ENCODE measurements at regions not wholly inside any gene's neighbourhood (a gene's known extent, or its start where the extent isn't known, plus 50 kb on each side); places are given as distances from the start of the nearest gene placed in this dataset.

DNA sequence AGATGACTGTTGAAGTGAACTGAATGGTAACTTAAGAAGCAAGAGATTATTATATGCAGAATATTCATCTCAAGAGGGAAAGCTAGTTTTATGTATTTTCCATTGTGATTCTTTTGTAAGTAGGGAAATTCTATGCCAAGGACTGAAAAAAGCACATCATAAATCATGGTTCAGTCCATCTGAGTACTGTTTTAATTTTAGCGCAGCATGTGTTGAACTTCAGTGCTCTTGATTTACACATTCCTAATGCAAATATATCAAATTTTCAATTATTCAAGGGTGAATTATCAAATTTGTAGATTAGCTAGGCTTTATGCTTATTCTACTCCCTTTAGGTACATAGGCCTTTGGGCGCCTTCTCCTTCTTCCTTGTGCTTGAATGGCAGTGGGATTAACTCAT, 50.3 kb upstream of the TCF12 start:
- DNase-seq, result no peak

DNA sequence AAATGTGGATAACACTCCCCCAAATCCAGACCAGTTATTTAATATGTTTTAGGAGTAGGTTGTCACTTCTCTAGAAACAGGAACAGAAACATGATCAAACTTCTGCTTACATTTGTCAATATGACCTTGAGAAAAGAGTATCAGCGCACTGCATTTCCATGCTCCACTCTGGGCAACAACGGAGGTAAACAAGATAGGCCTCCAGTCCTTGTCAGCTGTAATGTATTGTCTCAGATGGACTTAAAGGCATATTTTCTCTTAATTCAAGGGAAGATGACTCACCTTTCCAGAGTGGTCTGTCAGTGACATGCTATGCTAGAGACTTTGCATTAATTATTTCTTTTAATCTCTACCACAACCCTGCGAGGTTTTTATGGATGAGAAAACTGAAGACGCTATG, 51.6 kb upstream of the TCF12 start:
- no peak for DNase-seq

- no peak for DNase-seq
Observed at GRCh38 chr15:56857828-56858227, 60.6 kb upstream of the TCF12 start.

- no peak for DNase-seq
Observed at GRCh38 chr15:56856934-56857333, 61.5 kb upstream of the TCF12 start.

- no peak for DNase-seq
Observed at GRCh38 chr15:56844892-56845291, 73.6 kb upstream of the TCF12 start.

DNA sequence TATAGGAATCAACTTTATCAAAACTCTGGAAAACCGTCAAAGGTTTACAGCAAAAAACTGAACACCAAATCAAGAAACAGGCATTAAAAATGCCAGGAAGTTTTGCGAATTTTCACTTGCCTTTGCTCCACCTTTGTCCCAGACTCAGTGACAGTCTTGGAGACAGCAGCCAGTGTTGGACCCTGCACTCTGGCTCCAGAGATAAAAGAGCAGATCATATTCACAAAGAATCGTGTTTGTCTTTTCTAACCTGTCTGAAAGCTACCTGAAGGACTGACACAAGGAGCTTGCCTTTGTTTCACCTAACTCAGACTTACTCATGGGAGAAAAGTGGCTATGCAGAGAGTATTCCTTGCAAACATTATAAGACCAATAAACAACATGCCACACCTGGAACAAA, 74.0 kb upstream of the TCF12 start:
- DNase-seq, result no peak

DNA sequence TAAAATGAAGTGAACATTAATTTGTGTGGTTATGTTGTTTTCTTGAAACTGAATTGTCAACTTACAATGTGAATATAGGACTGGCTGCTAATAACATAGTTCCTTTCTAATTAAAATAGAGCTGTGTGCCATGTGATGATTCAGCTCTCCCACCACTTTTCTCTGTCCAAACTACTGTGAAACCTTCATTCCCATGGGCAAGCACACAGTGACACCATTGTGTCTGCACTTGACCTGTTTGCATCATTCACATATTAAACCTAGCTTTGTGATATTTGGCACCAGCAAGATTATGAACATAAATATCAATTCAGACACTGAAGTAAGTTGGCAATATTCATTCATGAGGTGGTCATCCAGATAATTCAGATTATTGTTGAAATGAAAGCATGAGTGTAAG, 78.8 kb upstream of the TCF12 start:
- no peak for DNase-seq

- DNase-seq, result no peak
Observed at GRCh38 chr15:56839099-56839498, 79.3 kb upstream of the TCF12 start.

DNA sequence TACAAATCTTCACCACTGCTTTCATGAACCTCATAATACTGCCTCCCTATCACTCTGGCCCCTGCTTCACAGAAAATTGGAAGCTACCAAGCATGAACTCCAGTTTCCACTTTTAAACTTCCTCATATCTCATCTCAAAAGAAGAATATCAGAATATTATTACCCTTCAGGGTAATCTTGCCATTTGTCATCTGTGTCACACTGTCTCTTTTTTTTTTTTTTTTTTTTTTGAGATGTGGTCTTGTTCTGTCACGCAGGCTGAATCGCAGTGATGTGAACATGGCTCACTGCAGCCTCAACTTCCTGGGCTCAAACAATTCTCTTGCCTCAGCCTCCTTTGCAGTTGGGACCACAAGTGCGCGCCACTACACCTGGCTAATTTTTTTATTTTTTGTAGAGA, 80.4 kb upstream of the TCF12 start:
- DNase-seq, result no peak

GRCh38 chr15:56837273-56837672, 81.2 kb upstream of the TCF12 start:
- no peak for DNase-seq

DNA sequence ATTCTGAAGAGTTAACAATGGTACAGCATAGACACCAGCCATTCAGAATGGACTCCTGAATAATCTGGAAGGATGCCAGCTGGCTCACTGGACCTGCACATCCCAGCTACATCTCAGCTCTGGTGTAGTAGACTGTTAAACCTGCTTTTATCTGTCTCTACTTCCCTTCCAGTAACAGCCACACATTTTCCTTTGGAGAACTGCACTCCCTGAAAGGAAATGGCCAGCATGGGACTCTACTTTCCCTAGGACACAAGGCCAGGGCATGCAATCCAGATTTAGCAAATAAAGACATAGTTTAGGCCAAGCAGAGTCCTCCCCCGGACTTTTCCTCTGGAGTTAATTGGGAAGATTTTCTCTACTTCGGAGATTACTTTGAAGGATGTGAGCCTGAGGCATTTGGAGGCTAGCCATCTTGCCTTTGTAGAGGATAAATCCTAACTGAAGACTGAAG, 82.7 kb upstream of the TCF12 start:
- no peak for DNase-seq

DNA sequence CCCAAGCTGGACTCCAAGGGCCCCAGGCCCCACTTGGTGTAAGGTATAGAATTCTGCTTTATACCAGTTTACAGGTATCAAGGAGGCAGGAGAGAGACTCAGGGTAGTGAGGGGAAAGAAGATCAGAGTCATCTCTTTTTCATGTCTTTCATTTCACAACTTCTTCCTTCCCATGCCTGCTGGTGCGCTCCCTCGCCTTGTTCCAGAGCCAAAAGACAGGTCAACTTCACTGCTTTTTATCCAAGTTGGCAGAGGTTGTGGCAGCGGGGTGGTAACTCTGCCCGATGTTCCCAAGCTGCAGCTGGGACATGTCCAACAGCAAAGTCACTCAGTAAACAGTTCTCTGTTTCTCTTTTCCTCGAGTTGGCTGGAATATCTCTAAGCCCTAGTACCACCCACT, 86.3 kb upstream of the TCF12 start:
- no peak for DNase-seq

DNA sequence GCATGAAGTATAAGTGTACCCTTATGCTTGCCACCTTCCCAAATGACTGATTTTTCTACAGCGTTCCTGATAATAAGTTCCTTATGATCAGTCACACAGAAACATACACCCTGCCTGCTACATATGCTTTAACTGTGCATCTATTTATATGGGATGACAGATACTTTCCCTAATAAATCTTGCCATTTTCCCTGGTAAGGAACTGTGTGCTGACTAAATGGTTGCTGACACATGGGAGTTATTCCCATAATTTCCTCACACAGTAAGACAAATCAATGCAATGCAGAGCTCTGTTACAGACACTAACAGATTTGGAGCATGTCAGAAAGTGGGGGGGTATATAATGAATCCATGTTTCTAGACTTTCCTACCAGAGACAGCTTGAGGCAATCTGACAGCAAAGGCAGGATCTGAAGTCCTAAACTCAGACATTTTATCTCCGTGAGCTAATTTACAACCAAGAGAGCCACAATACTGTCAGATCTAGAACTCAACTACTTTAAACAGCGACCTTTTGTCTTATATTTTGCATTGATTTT, 86.9 kb upstream of the TCF12 start:
- DNase-seq, result no peak

DNA sequence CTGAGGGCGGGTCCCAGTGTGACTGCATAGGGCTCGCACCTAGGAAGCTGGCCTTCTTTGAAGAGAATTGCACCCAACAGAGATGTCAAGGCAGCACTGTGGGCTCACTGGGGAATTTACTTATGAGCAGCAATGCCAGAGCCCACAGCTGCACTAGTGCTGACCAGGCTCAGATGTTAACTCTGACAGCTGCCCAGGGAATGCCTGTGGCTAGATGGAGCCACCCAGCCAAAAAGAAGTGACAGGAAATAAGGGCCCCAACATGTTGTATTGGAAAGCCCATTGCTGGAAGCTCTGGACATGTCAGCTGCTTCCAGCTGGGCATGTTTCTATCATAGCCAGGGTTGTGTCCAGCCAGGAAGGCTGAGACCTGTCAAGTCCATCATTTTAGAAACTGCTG, 90.9 kb upstream of the ZNF280D start:
- DNase-seq, result no peak

- peak; percentile 34 to 39 for DNase-seq
Observed at GRCh38 chr15:56821721-56822425, 88.6 kb upstream of the ZNF280D start.

DNA sequence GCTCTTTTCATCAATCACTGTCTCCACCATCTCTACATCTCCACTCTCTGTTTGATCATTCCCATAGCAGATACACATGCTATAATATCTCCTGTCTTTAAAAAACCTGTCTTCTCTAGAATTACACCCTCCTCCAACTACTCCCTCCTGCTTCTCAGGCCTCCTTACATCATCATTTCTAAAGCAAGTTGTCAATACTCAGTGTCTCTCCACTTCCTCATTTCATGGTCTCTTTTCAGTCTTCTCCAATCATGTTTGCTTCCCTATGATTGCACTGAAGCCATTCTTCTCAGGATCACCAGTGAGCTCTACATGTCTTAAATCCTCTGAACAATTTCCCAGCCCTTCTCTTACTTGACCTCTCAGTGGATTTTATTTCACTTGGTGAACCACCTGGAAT, 87.0 kb upstream of the ZNF280D start:
- no peak for DNase-seq

GRCh38 chr15:56817321-56818080, 84.2 kb upstream of the ZNF280D start:
- DNase-seq, result no peak

DNA sequence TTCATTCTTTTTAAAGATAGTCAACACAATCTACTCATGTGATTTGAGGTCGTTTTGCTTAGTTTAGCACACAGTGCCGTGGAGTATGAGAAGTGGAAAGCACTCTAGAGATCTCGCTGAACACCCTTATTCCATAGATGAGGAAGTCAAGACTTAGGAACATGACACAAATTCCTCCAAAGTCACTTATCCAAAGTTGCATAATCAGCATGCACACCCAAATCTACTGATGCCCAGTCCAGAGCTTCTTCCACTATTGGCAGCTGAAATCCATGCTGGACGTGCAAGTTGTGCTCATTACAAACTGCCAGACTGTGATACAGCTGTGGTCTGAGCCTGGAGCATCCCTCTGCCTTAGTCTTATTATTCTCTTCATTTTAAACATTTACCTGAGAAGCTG, 83.5 kb upstream of the ZNF280D start:
- DNase-seq, result no peak

GRCh38 chr15:56815247-56815646, 81.9 kb upstream of the ZNF280D start:
- no peak for DNase-seq

DNA sequence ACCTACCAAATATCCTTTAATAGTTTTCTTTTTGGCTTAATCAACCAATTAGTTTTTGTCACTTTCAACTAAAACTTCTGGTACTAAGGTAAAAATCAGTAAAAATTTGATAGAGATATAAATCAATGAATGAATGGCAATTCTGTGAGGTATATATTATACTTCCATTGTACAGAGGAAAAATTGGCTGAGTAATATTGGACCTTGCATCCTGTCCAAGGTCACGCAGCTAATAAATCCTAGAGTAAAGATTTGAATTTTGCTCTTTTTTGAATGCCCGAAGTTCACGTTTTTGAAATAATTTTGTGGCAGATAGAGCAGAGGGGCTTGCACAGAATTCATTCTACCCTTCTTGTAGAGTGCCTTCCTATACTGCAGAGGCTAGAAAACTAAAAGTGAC, 81.1 kb upstream of the ZNF280D start:
- no peak for DNase-seq

DNA sequence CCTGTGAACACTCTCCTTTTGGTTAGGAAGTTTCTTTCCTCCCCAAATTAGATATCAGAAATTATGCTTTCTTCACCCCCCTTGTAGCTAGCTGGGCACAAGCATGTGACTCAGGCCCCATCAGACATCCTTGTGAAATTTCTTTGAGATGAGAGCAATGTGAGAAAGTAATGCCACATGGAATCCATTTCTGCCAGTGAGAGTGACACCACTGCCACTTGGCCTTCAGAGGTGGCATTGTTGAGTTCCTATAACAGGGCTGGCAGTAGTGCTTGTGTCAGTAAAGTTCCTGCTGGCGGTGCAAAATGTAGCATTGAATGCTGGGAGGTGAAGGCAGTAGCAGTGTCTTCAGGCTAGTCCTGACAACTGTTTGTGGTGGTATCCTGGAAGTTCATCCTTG, 80.7 kb upstream of the ZNF280D start:
- no peak for DNase-seq

GRCh38 chr15:56812961-56813360, 79.7 kb upstream of the ZNF280D start:
- no peak for DNase-seq

DNA sequence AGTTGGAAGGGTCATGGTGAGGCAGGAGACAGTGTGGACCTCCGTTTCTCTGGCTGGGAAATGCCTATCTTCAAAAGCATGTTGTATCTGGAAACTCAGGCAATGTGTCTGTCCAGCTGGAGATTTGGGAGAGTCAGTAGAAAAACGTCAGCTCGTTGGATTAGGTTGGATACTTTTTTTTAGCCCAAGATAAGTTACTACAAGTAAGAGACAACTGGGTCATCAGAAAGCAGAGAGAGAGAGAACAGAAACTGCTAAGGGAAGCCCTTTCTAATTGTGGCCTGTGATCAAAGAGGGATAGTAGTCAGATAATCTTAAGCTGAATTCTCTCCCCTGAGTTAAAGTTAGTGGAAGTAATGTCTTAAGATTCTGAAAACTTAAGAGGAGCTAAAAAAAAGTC, 78.9 kb upstream of the ZNF280D start:
- no peak for DNase-seq

- DNase-seq, result no peak
Observed at GRCh38 chr15:56811586-56811985, 78.3 kb upstream of the ZNF280D start.
